ENCODE measurements at regions not wholly inside any gene's neighbourhood (a gene's known extent, or its start where the extent isn't known, plus 50 kb on each side); places are given as distances from the start of the nearest gene placed in this dataset.
"Not testable (repeated sequence)": the region's sequence is repeated elsewhere in the genome, so short reads cannot be mapped to it uniquely, and the experiment has no call there.

DNA sequence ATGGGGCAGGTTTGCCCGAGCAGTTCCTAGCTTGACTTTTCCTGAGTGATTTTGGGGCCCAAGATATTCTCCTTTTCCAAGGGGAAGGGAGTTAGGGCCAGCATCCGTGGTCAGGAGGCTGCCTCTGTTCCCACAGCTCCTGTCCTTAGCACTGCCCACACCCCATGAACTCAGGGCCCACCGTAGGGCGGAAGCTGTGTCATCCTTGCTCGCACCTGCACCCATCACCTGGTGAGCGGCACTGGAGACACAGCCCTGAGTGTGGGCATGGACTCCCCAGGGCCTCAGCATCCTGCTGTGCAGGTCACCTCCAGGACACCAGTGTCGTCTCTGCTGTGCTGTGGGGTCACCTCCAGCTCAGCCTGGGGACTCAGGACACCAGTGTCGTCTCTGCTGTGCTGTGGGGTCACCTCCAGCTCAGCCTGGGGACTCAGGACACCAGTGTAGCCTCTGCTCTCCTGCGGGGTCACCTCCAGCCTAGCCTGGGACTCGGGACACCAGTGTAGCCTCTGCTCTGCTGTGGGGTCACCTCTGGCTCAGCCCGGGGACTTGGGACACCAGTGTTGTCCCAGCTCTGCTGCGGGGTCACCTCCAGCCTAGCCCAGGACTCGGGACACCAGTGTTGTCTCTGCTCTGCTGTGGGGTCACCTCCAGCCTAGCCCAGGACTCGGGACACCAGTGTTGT is 322.9 kb downstream of the ADGRD1 start:
- Histone ChIP-seq H3K9me3 (no peaks in the 10 kb centered on the region), H3K4me1 (ENCODE audit: control insufficient read depth in 1 of 2, low read depth in 2 of 2) (no peaks in the 10 kb centered on the region), H3K27ac (no peak overlapping the region), H3K27me3 (replicated peaks; ENCODE audit: insufficient read depth) (no peaks in the 10 kb centered on the region), H3K4me3 (no peak overlapping the region), H3K36me3 (no peaks in the 10 kb centered on the region)
- ATAC-seq (ENCODE audit: insufficient number of reproducible peaks, low FRiP score, low read depth): no peak
- no peak for TF ChIP-seq CTCF (IDR thresholded peaks at IDR 0.05)
- no peak for DNase-seq (ENCODE audit: low spot score)

DNA sequence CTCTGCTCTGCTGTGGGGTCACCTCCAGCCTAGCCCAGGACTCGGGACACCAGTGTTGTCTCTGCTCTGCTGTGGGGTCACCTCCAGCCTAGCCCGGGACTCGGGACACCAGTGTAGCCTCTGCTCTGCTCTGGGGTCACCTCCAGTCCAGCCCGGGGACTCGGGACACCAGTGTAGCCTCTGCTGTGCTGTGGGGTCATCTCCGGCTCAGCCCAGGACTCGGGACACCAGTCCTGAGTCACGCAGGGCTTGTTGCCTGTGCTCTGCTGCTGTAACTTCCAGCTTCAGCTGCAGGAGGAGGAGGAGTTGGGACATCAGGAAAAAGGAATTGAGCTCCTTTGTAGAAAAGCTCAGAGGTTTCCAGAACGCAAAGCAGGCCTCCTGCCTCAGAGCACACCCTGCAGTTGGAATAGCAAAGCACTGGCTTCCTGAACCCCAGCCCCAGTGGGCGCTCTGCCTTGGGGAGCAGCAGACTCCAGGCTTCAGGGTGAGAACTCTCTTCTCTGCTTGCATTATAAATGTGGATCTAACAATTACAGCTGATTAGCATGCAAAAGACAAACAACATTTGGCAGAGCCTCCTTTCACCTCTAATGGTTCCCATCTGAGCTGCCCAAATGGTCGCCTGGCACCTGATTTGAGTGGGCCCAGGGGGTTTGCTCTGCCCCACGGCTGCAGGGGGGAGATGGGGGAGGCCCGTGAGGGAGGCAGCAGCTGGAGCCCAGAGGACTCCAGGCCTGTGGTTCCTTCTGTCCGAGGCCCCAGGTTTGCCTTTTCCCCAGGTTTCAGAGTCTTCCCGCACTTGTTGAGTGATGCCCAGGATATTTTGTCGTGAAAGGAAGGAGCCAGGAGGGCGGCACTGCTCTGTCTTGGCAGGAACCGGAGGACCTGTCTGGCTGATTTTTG is 323.7 kb downstream of the ADGRD1 start:
- H3K4me1 ChIP-seq (ENCODE audit: control insufficient read depth in 1 of 2, low read depth in 2 of 2); H3K27me3 ChIP-seq (replicated peaks; ENCODE audit: insufficient read depth); ATAC-seq (ENCODE audit: insufficient number of reproducible peaks, low FRiP score, low read depth); H3K9me3 ChIP-seq; H3K4me3 ChIP-seq; DNase-seq (ENCODE audit: low spot score); H3K27ac ChIP-seq; H3K36me3 ChIP-seq: not testable (repeated sequence)

- H3K4me3 ChIP-seq; DNase-seq (ENCODE audit: low spot score); ATAC-seq (ENCODE audit: insufficient number of reproducible peaks, low FRiP score, low read depth): not testable (repeated sequence)
Measured at GRCh38 chr12:131278451-131279115, 324.9 kb downstream of the ADGRD1 start.

GRCh38 chr12:131279281-131279921 is 325.7 kb downstream of the ADGRD1 start:
- Histone ChIP-seq H3K4me1 (ENCODE audit: control insufficient read depth in 1 of 2, low read depth in 2 of 2) (no peaks in the 10 kb centered on the region), H3K9me3 (no peaks in the 10 kb centered on the region), H3K4me3 (no peak overlapping the region), H3K27ac (no peak overlapping the region), H3K27me3 (replicated peaks; ENCODE audit: insufficient read depth) (no peaks in the 10 kb centered on the region), H3K36me3 (no peaks in the 10 kb centered on the region)
- no peak for ATAC-seq (ENCODE audit: insufficient number of reproducible peaks, low FRiP score, low read depth)
- no peak for DNase-seq (ENCODE audit: low spot score)
- TF ChIP-seq CTCF (IDR thresholded peaks at IDR 0.05): no peak

More at GRCh38 chr12:131278451-131279115, 324.9 kb downstream of the ADGRD1 start:
- not testable (repeated sequence) for H3K27me3 ChIP-seq (replicated peaks; ENCODE audit: insufficient read depth); H3K9me3 ChIP-seq; H3K36me3 ChIP-seq; H3K27ac ChIP-seq; H3K4me1 ChIP-seq (ENCODE audit: control insufficient read depth in 1 of 2, low read depth in 2 of 2)

DNA sequence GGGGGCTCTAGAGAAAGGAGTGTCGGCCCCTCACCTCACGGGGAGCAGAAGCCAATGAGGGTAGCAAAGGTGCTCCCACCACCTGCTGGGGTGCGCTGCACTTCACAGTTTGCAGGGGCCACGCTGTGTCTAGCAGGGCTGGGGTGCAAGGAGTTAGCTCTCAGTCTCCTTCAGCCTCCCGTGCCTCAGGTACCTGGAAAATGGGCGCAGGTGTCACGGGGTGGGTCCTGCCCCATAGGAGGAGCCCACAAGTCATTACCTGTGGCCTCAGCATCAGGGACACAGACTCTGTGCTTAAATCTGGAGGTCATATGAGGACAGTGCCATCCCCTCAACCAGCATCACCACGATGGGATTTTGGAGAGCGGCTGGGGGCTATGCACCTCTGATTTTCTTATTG is 326.7 kb downstream of the ADGRD1 start:
- Histone ChIP-seq H3K4me1 (ENCODE audit: control insufficient read depth in 1 of 2, low read depth in 2 of 2) (no peaks in the 10 kb centered on the region), H3K4me3 (no peak overlapping the region), H3K27me3 (replicated peaks; ENCODE audit: insufficient read depth) (no peaks in the 10 kb centered on the region), H3K36me3 (no peaks in the 10 kb centered on the region), H3K27ac (no peak overlapping the region), H3K9me3 (no peaks in the 10 kb centered on the region)
- no peak for ATAC-seq (ENCODE audit: insufficient number of reproducible peaks, low FRiP score, low read depth)
- TF ChIP-seq CTCF (IDR thresholded peaks at IDR 0.05): no peak
- DNase-seq (ENCODE audit: low spot score): no peak

All from thoracic aorta (tissue), 2 donors.